ENCODE measurements at regions not wholly inside any gene's neighbourhood (a gene's known extent, or its start where the extent isn't known, plus 50 kb on each side); places are given as distances from the start of the nearest gene placed in this dataset.

DNA sequence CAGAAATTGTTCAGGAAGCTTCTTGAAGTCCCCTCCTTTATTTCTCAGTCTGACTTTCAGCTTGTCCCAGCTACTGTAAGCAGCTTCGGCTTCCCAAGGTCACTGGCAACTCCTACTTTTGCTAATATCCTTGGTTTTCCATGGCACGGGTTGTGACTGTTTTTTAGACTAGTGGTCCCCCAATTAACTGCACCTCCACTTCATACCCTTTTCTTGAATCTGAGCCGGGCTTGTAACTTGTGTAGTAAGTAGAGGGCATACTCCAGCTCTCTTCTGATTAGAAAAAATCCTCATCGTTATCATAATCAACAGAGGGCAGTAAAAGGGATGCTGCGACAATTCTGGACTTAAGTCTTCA is 162.3 kb upstream of the TNFAIP3 start:
- Histone ChIP-seq H3K27me3 (ENCODE audit: insufficient read depth, poor library complexity, severe bottlenecking) (no peaks in the 10 kb centered on the region), H3K4me3 (replicated peaks; ENCODE audit: insufficient read depth, low read length) (no peak overlapping the region), H3K27ac (replicated peaks) (no peak overlapping the region)
- no peak for DNase-seq (ENCODE audit: low read depth in 1 of 2, low spot score in 1 of 2)
- no peak for TF ChIP-seq GABPA (IDR thresholded peaks at IDR 0.05; ENCODE audit: low read depth)

DNA sequence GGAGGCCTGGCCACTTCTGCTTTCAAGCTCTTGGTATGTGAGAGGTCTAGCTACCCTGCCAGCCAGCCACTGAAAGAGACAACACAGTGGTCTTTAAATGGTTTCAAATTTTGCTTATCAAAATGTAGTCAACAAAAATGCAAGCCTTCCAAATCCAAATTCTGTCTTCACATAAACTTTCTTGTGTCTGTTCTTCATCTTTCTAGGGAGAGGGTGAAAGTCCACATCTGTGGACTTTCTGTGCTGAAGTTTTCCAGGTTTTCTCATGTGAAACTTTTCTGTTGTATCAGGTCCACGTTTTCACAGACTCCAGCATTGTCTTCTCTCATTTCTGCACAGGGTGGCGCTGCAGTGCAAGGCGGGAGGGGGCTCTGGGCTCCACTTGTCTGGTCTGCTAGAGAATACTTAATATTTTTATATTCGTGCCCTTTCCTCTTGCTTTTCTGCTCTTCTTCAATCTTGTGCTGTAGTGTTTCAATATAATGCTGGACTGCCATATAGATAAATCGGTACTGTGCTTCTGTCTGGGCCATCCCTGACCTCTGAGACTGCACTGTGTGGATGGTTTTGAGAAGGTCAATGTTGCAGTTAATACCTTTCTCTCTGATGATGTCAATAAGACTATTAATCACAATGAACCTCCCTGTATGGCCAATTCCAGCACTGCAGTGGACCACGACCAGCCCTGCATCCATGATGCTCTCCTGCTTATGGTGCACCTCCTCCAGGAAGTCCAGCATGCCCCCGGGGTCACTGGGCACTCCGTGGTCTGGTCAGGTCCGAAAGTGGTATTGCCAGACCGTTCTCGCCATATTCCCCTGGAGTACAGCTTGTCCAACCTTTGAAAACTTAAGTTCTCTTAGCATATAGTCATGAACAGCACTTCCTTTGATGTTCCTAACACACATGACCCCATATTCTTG is 161.6 kb upstream of the TNFAIP3 start:
- Histone ChIP-seq H3K27ac (replicated peaks) (no peak overlapping the region), H3K4me3 (replicated peaks; ENCODE audit: insufficient read depth, low read length) (no peak overlapping the region), H3K27me3 (ENCODE audit: insufficient read depth, poor library complexity, severe bottlenecking) (no peaks in the 10 kb centered on the region)
- TF ChIP-seq POLR2AphosphoS5 (IDR thresholded peaks at IDR 0.05; ENCODE audit: low read depth) (no peak), SPI1 (IDR thresholded peaks at IDR 0.05; ENCODE audit: borderline replicate concordance, low read depth) (peak; percentile 39; the same call in 1 of the 2 replicates), GABPA (IDR thresholded peaks at IDR 0.05; ENCODE audit: low read depth) (no peak)
- TF ChIP-seq, protein P1, sequence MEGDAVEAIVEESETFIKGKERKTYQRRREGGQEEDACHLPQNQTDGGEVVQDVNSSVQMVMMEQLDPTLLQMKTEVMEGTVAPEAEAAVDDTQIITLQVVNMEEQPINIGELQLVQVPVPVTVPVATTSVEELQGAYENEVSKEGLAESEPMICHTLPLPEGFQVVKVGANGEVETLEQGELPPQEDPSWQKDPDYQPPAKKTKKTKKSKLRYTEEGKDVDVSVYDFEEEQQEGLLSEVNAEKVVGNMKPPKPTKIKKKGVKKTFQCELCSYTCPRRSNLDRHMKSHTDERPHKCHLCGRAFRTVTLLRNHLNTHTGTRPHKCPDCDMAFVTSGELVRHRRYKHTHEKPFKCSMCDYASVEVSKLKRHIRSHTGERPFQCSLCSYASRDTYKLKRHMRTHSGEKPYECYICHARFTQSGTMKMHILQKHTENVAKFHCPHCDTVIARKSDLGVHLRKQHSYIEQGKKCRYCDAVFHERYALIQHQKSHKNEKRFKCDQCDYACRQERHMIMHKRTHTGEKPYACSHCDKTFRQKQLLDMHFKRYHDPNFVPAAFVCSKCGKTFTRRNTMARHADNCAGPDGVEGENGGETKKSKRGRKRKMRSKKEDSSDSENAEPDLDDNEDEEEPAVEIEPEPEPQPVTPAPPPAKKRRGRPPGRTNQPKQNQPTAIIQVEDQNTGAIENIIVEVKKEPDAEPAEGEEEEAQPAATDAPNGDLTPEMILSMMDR (IDR thresholded peaks at IDR 0.05; ENCODE audit: insufficient read depth, low read length): peak; percentile 44
- TF ChIP-seq, protein P2, sequence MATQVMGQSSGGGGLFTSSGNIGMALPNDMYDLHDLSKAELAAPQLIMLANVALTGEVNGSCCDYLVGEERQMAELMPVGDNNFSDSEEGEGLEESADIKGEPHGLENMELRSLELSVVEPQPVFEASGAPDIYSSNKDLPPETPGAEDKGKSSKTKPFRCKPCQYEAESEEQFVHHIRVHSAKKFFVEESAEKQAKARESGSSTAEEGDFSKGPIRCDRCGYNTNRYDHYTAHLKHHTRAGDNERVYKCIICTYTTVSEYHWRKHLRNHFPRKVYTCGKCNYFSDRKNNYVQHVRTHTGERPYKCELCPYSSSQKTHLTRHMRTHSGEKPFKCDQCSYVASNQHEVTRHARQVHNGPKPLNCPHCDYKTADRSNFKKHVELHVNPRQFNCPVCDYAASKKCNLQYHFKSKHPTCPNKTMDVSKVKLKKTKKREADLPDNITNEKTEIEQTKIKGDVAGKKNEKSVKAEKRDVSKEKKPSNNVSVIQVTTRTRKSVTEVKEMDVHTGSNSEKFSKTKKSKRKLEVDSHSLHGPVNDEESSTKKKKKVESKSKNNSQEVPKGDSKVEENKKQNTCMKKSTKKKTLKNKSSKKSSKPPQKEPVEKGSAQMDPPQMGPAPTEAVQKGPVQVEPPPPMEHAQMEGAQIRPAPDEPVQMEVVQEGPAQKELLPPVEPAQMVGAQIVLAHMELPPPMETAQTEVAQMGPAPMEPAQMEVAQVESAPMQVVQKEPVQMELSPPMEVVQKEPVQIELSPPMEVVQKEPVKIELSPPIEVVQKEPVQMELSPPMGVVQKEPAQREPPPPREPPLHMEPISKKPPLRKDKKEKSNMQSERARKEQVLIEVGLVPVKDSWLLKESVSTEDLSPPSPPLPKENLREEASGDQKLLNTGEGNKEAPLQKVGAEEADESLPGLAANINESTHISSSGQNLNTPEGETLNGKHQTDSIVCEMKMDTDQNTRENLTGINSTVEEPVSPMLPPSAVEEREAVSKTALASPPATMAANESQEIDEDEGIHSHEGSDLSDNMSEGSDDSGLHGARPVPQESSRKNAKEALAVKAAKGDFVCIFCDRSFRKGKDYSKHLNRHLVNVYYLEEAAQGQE (IDR thresholded peaks at IDR 0.05; ENCODE audit: insufficient replicate concordance, low read depth): no peak
- peak in 1 of 2 experiments; percentile 64 for DNase-seq (ENCODE audit: low read depth in 1 of 2, low spot score in 1 of 2)

DNA sequence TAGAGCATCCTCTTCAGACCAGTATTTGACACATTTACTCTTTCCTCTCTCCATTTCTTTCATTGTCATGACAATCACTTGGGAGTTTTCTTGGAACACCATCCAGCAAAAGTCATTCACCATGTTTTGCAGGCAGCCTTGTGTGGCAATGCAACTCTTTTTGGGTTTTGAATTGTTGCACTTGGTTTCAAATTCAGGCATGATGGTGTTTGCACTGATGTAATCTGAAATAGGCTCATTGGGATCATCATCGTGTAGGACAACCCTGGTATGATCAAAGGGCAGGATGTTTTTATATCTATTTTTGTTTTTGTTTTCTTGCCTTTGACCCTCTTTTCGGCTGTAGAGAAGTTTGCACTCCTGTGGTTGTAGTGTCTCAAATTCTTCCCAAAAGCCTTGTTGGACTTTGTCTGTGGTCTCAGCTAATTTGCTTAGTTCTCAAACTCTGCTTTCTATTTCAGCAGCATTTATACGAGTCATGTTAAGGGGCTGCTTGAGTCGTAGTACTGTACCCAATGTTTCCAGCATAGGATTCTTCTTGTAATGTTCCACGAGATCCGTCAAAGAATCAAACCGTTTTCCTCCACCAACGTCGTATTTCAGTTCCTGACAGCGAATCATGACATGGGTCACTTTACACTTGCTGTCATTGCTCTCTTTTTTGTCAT is 160.8 kb upstream of the TNFAIP3 start:
- no peak overlapping the region for H3K4me3 ChIP-seq (replicated peaks; ENCODE audit: insufficient read depth, low read length)

More for the DNA sequence above, 160.8 kb upstream of the TNFAIP3 start:
- TF ChIP-seq SPI1 (IDR thresholded peaks at IDR 0.05; ENCODE audit: borderline replicate concordance, low read depth): no peak
- TF ChIP-seq, protein P2 (IDR thresholded peaks at IDR 0.05; ENCODE audit: insufficient replicate concordance, low read depth): no peak
- no peak for TF ChIP-seq POLR2AphosphoS5 (IDR thresholded peaks at IDR 0.05; ENCODE audit: low read depth)
- no peak for TF ChIP-seq GABPA (IDR thresholded peaks at IDR 0.05; ENCODE audit: low read depth)
- TF ChIP-seq, protein P1 (IDR thresholded peaks at IDR 0.05; ENCODE audit: insufficient read depth, low read length): no peak
- DNase-seq (ENCODE audit: low read depth in 1 of 2, low spot score in 1 of 2): no peak
- no peak overlapping the region for H3K27ac ChIP-seq (replicated peaks)
- H3K27me3 ChIP-seq (ENCODE audit: insufficient read depth, poor library complexity, severe bottlenecking): no peaks in the 10 kb centered on the region

Data from HL-60 (cell line).